ENCODE measurements at regions not wholly inside any gene's neighbourhood (a gene's known extent, or its start where the extent isn't known, plus 50 kb on each side); places are given as distances from the start of the nearest gene placed in this dataset.

DNA sequence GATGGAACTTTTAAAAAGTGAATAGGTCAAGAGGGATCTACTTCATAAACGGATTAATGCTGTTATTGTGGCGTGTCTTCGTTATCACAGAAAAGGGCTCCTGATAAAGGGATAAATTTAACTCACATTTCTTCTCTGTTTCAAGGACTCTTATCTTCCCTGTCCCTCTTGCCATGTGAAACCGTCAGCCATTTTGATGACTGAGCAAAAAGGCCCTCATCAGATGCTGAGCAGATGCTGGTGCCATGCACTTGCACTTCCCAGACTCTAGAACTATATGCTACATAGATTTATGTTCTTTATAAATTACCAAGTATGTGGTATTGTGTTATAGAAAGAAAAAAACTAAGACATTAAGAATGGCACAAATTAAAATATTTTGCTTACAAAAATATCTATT, 1011.8 kb upstream of the GBE1 start:
- Histone ChIP-seq H2BK12ac (ENCODE audit: low read length in 2 of 2) (no peak overlapping the region), H2AFZ (ENCODE audit: low read depth, low read length) (no peak overlapping the region), H3K27ac (ENCODE audit: low read length, poor library complexity, severe bottlenecking) (no peak overlapping the region), H3K9ac (ENCODE audit: low read length) (no peak overlapping the region), H2BK5ac (ENCODE audit: low read depth, low read length, poor library complexity, severe bottlenecking) (no peak overlapping the region), H3K4ac (ENCODE audit: low read depth in 1 of 2, low read length in 2 of 2) (no peak overlapping the region), H2BK15ac (ENCODE audit: low read depth, poor library complexity, severe bottlenecking) (no peak overlapping the region), H3K4me1 (ENCODE audit: control insufficient read depth, insufficient read depth, low read depth, low read length) (no peaks in the 10 kb centered on the region), H3K79me1 (replicated peaks; ENCODE audit: low read length, poor library complexity, severe bottlenecking) (no peaks in the 10 kb centered on the region), H3K9me3 (ENCODE audit: control insufficient read depth, low read length) (no peaks in the 10 kb centered on the region), H2AK5ac (ENCODE audit: low read length, severe bottlenecking) (no peak overlapping the region), H4K91ac (ENCODE audit: low read length) (no peak overlapping the region), H3K4me2 (ENCODE audit: low read length, poor library complexity, severe bottlenecking) (no peak overlapping the region), H3K27me3 (ENCODE audit: control insufficient read depth in 1 of 2, insufficient read depth in 1 of 2, low read length in 2 of 2) (no peaks in the 10 kb centered on the region), H3K23ac (ENCODE audit: low read length in 2 of 2) (no peak overlapping the region), H3K36me3 (ENCODE audit: control insufficient read depth in 1 of 2, insufficient read depth in 2 of 2, low read depth in 1 of 2, low read length in 2 of 2) (no peaks in the 10 kb centered on the region), H2BK120ac (ENCODE audit: low read depth, low read length) (no peak overlapping the region), H3K14ac (ENCODE audit: low read length in 2 of 2) (no peak overlapping the region), H3K18ac (ENCODE audit: low read depth in 1 of 2, low read length in 2 of 2) (no peak overlapping the region), H3K4me3 (ENCODE audit: insufficient read depth in 1 of 2, low read depth in 1 of 2, low read length in 2 of 2) (no peak overlapping the region), H4K8ac (ENCODE audit: low read length) (no peak overlapping the region)
- DNase-seq: no peak
- WGBS: 63% methylated on average over 4 of the region's 4 CpGs

- Histone ChIP-seq H3K18ac (ENCODE audit: low read depth in 1 of 2, low read length in 2 of 2) (no peak overlapping the region), H3K9ac (ENCODE audit: low read length) (no peak overlapping the region), H3K36me3 (ENCODE audit: control insufficient read depth in 1 of 2, insufficient read depth in 2 of 2, low read depth in 1 of 2, low read length in 2 of 2) (no peaks in the 10 kb centered on the region), H2AFZ (ENCODE audit: low read depth, low read length) (no peak overlapping the region), H3K9me3 (ENCODE audit: control insufficient read depth, low read length) (no peaks in the 10 kb centered on the region), H4K91ac (ENCODE audit: low read length) (no peak overlapping the region), H3K4me2 (ENCODE audit: low read length, poor library complexity, severe bottlenecking) (no peak overlapping the region), H3K4me3 (ENCODE audit: insufficient read depth in 1 of 2, low read depth in 1 of 2, low read length in 2 of 2) (no peak overlapping the region), H3K14ac (ENCODE audit: low read length in 2 of 2) (no peak overlapping the region), H3K4ac (ENCODE audit: low read depth in 1 of 2, low read length in 2 of 2) (no peak overlapping the region), H2AK5ac (ENCODE audit: low read length, severe bottlenecking) (no peak overlapping the region), H3K79me1 (replicated peaks; ENCODE audit: low read length, poor library complexity, severe bottlenecking) (no peaks in the 10 kb centered on the region), H3K4me1 (ENCODE audit: control insufficient read depth, insufficient read depth, low read depth, low read length) (no peaks in the 10 kb centered on the region), H3K27me3 (ENCODE audit: control insufficient read depth in 1 of 2, insufficient read depth in 1 of 2, low read length in 2 of 2) (no peaks in the 10 kb centered on the region), H4K8ac (ENCODE audit: low read length) (no peak overlapping the region), H2BK120ac (ENCODE audit: low read depth, low read length) (no peak overlapping the region), H3K23ac (ENCODE audit: low read length in 2 of 2) (no peak overlapping the region), H2BK12ac (ENCODE audit: low read length in 2 of 2) (no peak overlapping the region), H2BK15ac (ENCODE audit: low read depth, poor library complexity, severe bottlenecking) (no peak overlapping the region), H3K27ac (ENCODE audit: low read length, poor library complexity, severe bottlenecking) (no peak overlapping the region), H2BK5ac (ENCODE audit: low read depth, low read length, poor library complexity, severe bottlenecking) (no peak overlapping the region)
- WGBS: 100% methylated on average over 1 of the region's 1 CpG
- no peak for DNase-seq
These were observed 1003.1 kb upstream of the GBE1 start for GRCh38 chr3:82764521-82764920.

GRCh38 chr3:82761858-82762257, 1000.4 kb upstream of the GBE1 start:
- no peak overlapping the region for H2BK5ac ChIP-seq (ENCODE audit: low read depth, low read length, poor library complexity, severe bottlenecking)
- no peak overlapping the region for H3K18ac ChIP-seq (ENCODE audit: low read depth in 1 of 2, low read length in 2 of 2)
- no peaks in the 10 kb centered on the region for H3K27me3 ChIP-seq (ENCODE audit: control insufficient read depth in 1 of 2, insufficient read depth in 1 of 2, low read length in 2 of 2)
- H3K9ac ChIP-seq (ENCODE audit: low read length): no peak overlapping the region
- H3K27ac ChIP-seq (ENCODE audit: low read length, poor library complexity, severe bottlenecking): no peak overlapping the region
- no peak overlapping the region for H2BK15ac ChIP-seq (ENCODE audit: low read depth, poor library complexity, severe bottlenecking)
- H2AK5ac ChIP-seq (ENCODE audit: low read length, severe bottlenecking): no peak overlapping the region
- H4K91ac ChIP-seq (ENCODE audit: low read length): no peak overlapping the region
- H3K4me1 ChIP-seq (ENCODE audit: control insufficient read depth, insufficient read depth, low read depth, low read length): no peaks in the 10 kb centered on the region
- no peak overlapping the region for H2BK12ac ChIP-seq (ENCODE audit: low read length in 2 of 2)
- H4K8ac ChIP-seq (ENCODE audit: low read length): no peak overlapping the region
- H3K4me3 ChIP-seq (ENCODE audit: insufficient read depth in 1 of 2, low read depth in 1 of 2, low read length in 2 of 2): no peak overlapping the region
- H2BK120ac ChIP-seq (ENCODE audit: low read depth, low read length): no peak overlapping the region
- H2AFZ ChIP-seq (ENCODE audit: low read depth, low read length): no peak overlapping the region
- H3K79me1 ChIP-seq (replicated peaks; ENCODE audit: low read length, poor library complexity, severe bottlenecking): no peaks in the 10 kb centered on the region
- no peaks in the 10 kb centered on the region for H3K9me3 ChIP-seq (ENCODE audit: control insufficient read depth, low read length)
- no peak overlapping the region for H3K4me2 ChIP-seq (ENCODE audit: low read length, poor library complexity, severe bottlenecking)
- no peak overlapping the region for H3K23ac ChIP-seq (ENCODE audit: low read length in 2 of 2)
- WGBS: 68% methylated on average over 1 of the region's 1 CpG
- no peak for DNase-seq
- H3K4ac ChIP-seq (ENCODE audit: low read depth in 1 of 2, low read length in 2 of 2): no peak overlapping the region
- H3K36me3 ChIP-seq (ENCODE audit: control insufficient read depth in 1 of 2, insufficient read depth in 2 of 2, low read depth in 1 of 2, low read length in 2 of 2): no peaks in the 10 kb centered on the region
- H3K14ac ChIP-seq (ENCODE audit: low read length in 2 of 2): no peak overlapping the region

- Histone ChIP-seq H3K9ac (ENCODE audit: low read length) (no peak overlapping the region), H3K36me3 (ENCODE audit: control insufficient read depth in 1 of 2, insufficient read depth in 2 of 2, low read depth in 1 of 2, low read length in 2 of 2) (no peaks in the 10 kb centered on the region), H3K4me2 (ENCODE audit: low read length, poor library complexity, severe bottlenecking) (no peak overlapping the region), H3K23ac (ENCODE audit: low read length in 2 of 2) (no peak overlapping the region), H2AFZ (ENCODE audit: low read depth, low read length) (no peak overlapping the region), H4K91ac (ENCODE audit: low read length) (no peak overlapping the region), H4K8ac (ENCODE audit: low read length) (no peak overlapping the region), H3K18ac (ENCODE audit: low read depth in 1 of 2, low read length in 2 of 2) (no peak overlapping the region), H3K27me3 (ENCODE audit: control insufficient read depth in 1 of 2, insufficient read depth in 1 of 2, low read length in 2 of 2) (no peaks in the 10 kb centered on the region), H3K4ac (ENCODE audit: low read depth in 1 of 2, low read length in 2 of 2) (no peak overlapping the region), H3K4me3 (ENCODE audit: insufficient read depth in 1 of 2, low read depth in 1 of 2, low read length in 2 of 2) (no peak overlapping the region), H3K14ac (ENCODE audit: low read length in 2 of 2) (no peak overlapping the region), H2BK12ac (ENCODE audit: low read length in 2 of 2) (no peak overlapping the region), H2BK5ac (ENCODE audit: low read depth, low read length, poor library complexity, severe bottlenecking) (no peak overlapping the region), H3K9me3 (ENCODE audit: control insufficient read depth, low read length) (no peaks in the 10 kb centered on the region), H2AK5ac (ENCODE audit: low read length, severe bottlenecking) (no peak overlapping the region), H3K79me1 (replicated peaks; ENCODE audit: low read length, poor library complexity, severe bottlenecking) (no peaks in the 10 kb centered on the region), H3K27ac (ENCODE audit: low read length, poor library complexity, severe bottlenecking) (no peak overlapping the region), H3K4me1 (ENCODE audit: control insufficient read depth, insufficient read depth, low read depth, low read length) (no peaks in the 10 kb centered on the region), H2BK120ac (ENCODE audit: low read depth, low read length) (no peak overlapping the region), H2BK15ac (ENCODE audit: low read depth, poor library complexity, severe bottlenecking) (no peak overlapping the region)
- WGBS: 0% methylated on average over 1 of the region's 1 CpG
- no peak for DNase-seq
These were observed 984.1 kb upstream of the GBE1 start for GRCh38 chr3:82745544-82745943.

Measured in mesenchymal stem cell (in vitro differentiated cells and primary cell).